Muscle layer of colon (tissue), 2 donors: ENCODE measurements at regions not wholly inside any gene's neighbourhood (a gene's known extent, or its start where the extent isn't known, plus 50 kb on each side); places are given as distances from the start of the nearest gene placed in this dataset.
"Not testable (repeated sequence)": the region's sequence is repeated elsewhere in the genome, so short reads cannot be mapped to it uniquely, and the experiment has no call there.

Experiments used
- H3K27ac ChIP-seq: one replicate; pipeline ENCODE4 v1.7.0; 2013; ENCODE audit warnings: low read depth, mild to moderate bottlenecking, low read length, moderate library complexity
- H3K27me3 ChIP-seq, 2 donors: one replicate each; pipeline ENCODE4 v1.7.0; 2013; ENCODE audit warnings: low read length in 2 of 2, mild to moderate bottlenecking in 2 of 2; ENCODE audit not compliant: insufficient read depth in 2 of 2, control insufficient read depth in 1 of 2
- H3K36me3 ChIP-seq: one replicate; pipeline ENCODE4 v1.7.0; 2013; ENCODE audit warnings: mild to moderate bottlenecking, low read length; ENCODE audit not compliant: insufficient read depth
- H3K4me1 ChIP-seq: one replicate; pipeline ENCODE4 v1.7.0; 2013; ENCODE audit warnings: mild to moderate bottlenecking, low read length; ENCODE audit not compliant: insufficient read depth
- H3K4me3 ChIP-seq, 2 donors: one replicate each; pipeline ENCODE4 v1.7.0; 2013; ENCODE audit warnings: low read length in 2 of 2, low read depth in 1 of 2, mild to moderate bottlenecking in 1 of 2, moderate library complexity in 1 of 2
- H3K9ac ChIP-seq: one replicate; pipeline ENCODE4 v1.7.0; 2013; ENCODE audit warnings: low read length
- H3K9me3 ChIP-seq: one replicate; pipeline ENCODE4 v1.7.0; 2013; ENCODE audit warnings: mild to moderate bottlenecking, low read length
- donor health status: abdominal sarcoma.
- donor health status: Adenocarcinoma of cecum.

DNA sequence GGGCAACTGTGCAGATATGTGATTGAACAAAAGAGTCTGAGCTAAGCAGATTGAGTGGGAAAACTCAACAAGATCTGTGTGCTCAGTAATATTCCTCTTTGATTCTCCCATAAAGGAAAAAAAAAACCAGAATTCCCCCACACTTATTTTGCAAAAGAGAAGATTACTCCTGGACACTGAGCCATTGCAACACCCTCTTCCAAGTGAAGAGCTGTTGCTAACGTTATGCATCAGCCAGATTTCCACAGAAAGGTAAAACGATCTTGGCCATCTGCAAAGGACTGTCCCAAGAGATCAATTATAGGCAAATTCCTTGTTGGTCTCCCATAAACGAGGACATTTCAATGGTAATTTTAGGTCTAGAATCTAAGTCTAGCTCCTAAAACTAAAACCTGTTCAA is 587.7 kb downstream of the C12orf50 start:
- H3K27ac ChIP-seq = no peak overlapping the region
- H3K9me3 ChIP-seq = no peaks in the 10 kb centered on the region
- no peak overlapping the region for H3K9ac ChIP-seq
- no peaks in the 10 kb centered on the region for H3K36me3 ChIP-seq
- no peaks in the 10 kb centered on the region for H3K4me1 ChIP-seq
- no peaks in the 10 kb centered on the region for H3K27me3 ChIP-seq
- no peak overlapping the region for H3K4me3 ChIP-seq

DNA sequence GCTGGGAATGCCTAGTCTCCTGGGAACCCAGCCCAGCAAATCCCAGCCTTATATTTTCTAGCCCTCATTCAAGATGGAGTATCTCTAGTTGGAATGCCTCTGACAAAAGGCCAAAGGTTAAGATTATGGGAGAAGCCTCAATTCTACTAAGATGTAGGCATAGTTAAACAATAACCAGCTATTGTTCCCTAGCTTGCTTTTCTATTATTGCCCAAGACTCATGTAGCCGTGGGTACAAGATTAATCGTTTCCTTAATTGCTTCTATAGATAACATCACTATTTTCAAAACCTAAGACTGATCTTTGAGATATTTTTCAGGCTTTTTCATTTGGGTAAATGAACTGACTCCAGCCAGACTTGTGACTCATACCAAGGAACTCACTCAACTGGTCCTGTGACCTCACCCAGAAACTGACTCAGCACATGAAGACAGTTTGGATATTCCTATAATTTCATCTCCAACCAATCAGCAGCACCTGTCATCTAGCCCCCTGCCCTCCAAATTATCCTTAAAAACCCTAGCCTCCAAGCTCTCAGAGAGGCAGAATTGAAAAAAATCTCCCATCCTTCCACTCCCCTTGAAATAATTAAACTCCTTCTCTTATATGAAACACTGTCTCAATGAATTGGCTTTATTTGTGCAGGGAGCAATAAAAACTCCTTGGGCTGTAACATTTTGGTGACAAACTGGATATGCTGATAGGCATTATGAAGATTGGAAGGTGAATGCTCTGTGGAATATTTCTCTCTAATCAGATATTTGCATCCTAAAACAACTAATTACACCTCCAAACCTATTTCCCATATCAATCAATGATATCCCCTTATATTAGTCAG is 589.0 kb downstream of the C12orf50 start:
- H3K9me3 ChIP-seq = no peaks in the 10 kb centered on the region
- no peak overlapping the region for H3K4me3 ChIP-seq
- H3K4me1 ChIP-seq = no peaks in the 10 kb centered on the region
- no peak overlapping the region for H3K9ac ChIP-seq
- H3K27ac ChIP-seq = no peak overlapping the region
- no peaks in the 10 kb centered on the region for H3K36me3 ChIP-seq
- H3K27me3 ChIP-seq = no peaks in the 10 kb centered on the region

DNA sequence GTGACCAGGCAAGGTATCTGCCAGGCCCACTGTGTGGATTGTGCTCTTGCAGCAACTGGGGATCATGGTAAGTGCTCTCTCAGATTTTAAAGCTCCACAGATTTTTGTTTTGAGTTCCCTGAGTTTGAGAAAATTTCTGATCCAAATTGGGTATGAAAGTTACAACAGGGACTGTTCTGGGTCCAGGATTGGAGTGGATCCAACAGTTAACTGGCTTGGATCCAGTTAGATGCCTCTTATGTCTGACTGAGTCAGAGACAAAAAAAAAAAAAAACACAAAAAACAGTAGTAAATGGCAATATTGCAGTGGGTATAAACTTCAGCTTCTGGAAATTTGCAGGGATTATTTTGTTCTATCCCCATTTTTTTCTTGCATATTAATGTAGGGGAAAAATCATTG is 598.8 kb downstream of the C12orf50 start:
- Histone ChIP-seq H3K36me3 (no peaks in the 10 kb centered on the region), H3K27me3 (no peaks in the 10 kb centered on the region), H3K4me1 (no peaks in the 10 kb centered on the region), H3K9ac (no peak overlapping the region), H3K4me3 (no peak overlapping the region), H3K9me3 (no peaks in the 10 kb centered on the region), H3K27ac (no peak overlapping the region)

DNA sequence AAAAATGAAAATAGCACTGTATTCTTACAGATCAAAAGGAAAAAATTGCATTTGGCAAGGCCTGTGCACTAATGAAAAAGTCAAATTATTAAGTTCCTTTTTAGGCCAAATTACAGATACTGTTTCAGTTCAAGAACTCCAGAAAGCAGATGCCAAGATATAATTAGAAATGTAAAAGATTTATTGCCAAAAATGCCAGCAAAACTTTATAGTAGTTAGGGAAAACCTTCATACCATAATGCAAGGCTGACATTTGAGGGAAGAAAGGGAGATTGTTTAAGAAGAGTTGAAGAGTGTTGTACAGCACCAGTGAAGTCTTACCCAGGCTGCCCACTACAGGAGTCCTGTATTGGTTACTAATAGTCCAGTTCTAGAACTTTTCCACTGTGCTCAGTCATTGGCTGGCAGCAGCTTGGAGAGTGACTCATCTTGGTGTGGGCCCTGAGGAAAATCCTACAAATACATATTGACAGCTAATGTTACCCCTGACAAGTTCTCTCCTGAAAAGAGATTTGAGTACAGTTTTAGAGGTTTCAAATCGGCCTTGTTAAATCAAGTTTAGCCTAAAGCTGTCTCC is 600.4 kb downstream of the C12orf50 start:
- Histone ChIP-seq H3K9me3 (no peaks in the 10 kb centered on the region), H3K27me3 (no peaks in the 10 kb centered on the region), H3K4me3 (no peak overlapping the region), H3K9ac (no peak overlapping the region), H3K27ac (no peak overlapping the region), H3K36me3 (no peaks in the 10 kb centered on the region), H3K4me1 (no peaks in the 10 kb centered on the region)

DNA sequence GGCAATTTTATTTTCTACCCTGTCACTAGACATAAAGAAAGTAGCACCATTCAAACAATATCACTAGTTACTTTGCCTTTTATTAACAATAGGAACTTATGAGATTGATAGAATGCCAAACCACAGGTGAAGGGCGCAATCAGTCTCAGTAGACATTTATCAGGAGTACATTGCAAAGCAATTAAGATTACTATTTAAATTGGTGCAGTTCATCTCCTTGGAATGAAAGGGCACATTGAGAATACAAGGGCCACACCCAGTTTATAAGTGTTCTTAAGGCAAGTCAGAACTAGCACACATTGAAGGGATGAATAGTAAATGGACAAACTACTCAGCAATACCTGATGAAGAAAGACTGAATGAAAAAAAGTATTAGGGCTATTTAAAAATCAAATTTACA is 601.4 kb downstream of the C12orf50 start:
- H3K9me3 ChIP-seq = no peaks in the 10 kb centered on the region
- H3K27me3 ChIP-seq = no peaks in the 10 kb centered on the region
- no peak overlapping the region for H3K27ac ChIP-seq
- no peak overlapping the region for H3K4me3 ChIP-seq
- H3K9ac ChIP-seq = no peak overlapping the region
- H3K4me1 ChIP-seq = no peaks in the 10 kb centered on the region
- no peaks in the 10 kb centered on the region for H3K36me3 ChIP-seq

DNA sequence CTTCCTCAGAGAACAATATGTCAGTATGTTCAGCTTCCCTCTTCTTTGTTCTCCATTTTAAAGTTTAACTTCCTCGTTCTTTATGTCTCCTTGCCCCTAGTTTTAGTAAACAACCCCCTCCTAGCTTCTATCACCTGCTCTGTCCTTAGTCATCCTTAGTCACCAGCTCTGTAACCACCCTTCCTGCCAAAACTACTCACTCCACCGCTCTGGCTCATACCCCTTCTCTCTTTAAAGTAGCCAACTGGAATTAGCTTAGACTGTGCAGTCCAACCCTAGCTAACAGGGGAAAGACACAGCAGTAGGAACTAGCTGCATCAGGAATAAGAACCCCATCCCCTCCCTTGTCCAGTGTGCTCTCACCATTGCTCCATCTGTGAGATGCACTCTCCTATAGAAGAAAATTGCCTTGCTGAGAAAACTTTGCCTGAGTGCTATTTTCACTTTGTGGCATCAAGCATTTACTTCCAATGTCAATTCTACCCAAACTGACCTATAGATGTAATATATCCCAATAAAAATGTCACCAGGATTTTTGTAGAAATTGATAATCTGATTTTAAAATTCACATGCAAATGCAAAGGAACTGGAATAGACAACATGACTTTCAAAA is 603.2 kb downstream of the C12orf50 start:
- H3K4me1 ChIP-seq = no peaks in the 10 kb centered on the region
- no peaks in the 10 kb centered on the region for H3K36me3 ChIP-seq
- H3K4me3 ChIP-seq = no peak overlapping the region
- H3K27me3 ChIP-seq = no peaks in the 10 kb centered on the region
- no peak overlapping the region for H3K27ac ChIP-seq
- H3K9me3 ChIP-seq = no peaks in the 10 kb centered on the region
- no peak overlapping the region for H3K9ac ChIP-seq

DNA sequence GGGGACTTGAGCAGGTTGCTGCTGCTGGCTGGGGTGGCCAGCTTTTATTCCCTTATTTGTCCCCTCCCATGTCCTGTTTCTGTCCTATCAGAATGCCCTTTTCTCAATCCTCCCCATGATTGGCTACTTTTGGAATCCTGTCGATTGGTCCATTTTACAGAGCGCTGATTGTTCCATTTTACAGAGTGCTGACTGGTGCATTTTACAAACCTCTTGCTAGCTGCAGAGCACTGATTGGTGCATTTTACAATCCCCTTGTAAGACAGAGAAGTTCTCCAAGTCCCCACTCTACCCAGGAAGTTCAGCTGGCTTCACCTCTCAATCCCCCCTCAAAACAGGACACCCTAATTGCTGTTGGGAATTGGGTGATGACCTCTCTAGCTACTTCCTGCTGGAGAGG is 608.0 kb downstream of the C12orf50 start:
- H3K4me3 ChIP-seq, H3K27ac ChIP-seq, H3K36me3 ChIP-seq, H3K4me1 ChIP-seq, H3K27me3 ChIP-seq, H3K9ac ChIP-seq, H3K9me3 ChIP-seq: not testable (repeated sequence)

DNA sequence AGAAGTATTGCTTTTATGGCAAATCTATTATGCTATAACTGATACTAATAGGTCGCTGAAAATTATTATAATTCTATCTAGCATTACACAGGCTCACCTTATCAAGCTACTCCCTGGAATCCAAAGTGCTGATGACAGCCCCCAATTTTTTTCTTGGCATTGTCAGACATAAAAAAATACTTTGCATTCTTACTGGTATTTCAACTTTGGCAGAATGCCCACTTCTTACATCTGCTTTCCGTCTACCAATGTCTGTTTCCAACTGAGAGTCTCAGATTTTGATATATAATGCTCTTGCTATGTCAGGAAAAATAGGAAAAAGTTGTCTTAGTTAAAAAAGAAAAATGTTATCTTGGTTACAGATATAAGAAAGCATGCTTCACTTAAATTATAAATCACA is 615.4 kb downstream of the C12orf50 start:
- no peaks in the 10 kb centered on the region for H3K27me3 ChIP-seq
- no peaks in the 10 kb centered on the region for H3K9me3 ChIP-seq
- H3K4me1 ChIP-seq = no peaks in the 10 kb centered on the region
- no peak overlapping the region for H3K4me3 ChIP-seq
- H3K9ac ChIP-seq = no peak overlapping the region
- H3K36me3 ChIP-seq = no peaks in the 10 kb centered on the region
- no peak overlapping the region for H3K27ac ChIP-seq

DNA sequence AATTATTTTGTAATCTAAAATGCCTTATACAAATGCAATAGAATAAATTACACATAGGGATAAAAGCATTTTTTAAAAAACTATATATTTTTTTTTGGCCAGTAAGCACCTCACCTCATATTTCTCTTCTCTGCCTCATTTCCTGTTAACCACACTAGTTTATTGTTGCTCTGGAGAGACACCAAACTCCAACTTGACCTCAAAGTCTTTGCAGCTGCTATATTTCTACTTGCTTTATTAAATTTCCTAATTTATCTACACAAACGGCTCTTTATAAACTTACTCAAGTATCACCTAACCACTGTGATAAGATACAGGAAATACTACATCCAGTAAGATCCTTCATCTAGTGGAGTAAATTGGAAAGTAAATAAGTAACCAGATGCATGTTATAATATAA is 622.3 kb downstream of the C12orf50 start:
- Histone ChIP-seq H3K36me3 (no peaks in the 10 kb centered on the region), H3K4me1 (no peaks in the 10 kb centered on the region), H3K9ac (no peak overlapping the region), H3K27ac (no peak overlapping the region), H3K4me3 (no peak overlapping the region), H3K27me3 (no peaks in the 10 kb centered on the region), H3K9me3 (no peaks in the 10 kb centered on the region)

DNA sequence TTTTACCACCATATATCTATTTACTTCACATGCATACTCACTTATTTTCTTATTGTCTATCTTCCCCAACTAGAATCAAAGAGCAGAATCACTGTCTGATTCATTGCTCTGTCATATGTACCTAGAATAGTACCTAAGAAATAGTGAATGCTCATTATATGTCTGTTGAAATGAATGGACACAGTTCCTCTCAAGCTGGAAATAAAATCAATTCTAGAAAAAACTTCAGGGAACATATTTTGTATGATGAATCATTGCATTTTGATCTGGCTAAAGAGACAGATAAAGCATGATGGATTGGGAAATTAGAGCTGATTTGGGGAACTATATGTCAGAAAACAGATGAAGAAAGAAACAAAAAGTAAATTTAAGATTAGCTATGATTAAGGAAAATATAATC is 623.3 kb downstream of the C12orf50 start:
- no peak overlapping the region for H3K4me3 ChIP-seq
- no peaks in the 10 kb centered on the region for H3K36me3 ChIP-seq
- no peaks in the 10 kb centered on the region for H3K27me3 ChIP-seq
- H3K9ac ChIP-seq = no peak overlapping the region
- H3K27ac ChIP-seq = no peak overlapping the region
- no peaks in the 10 kb centered on the region for H3K4me1 ChIP-seq
- H3K9me3 ChIP-seq = no peaks in the 10 kb centered on the region

DNA sequence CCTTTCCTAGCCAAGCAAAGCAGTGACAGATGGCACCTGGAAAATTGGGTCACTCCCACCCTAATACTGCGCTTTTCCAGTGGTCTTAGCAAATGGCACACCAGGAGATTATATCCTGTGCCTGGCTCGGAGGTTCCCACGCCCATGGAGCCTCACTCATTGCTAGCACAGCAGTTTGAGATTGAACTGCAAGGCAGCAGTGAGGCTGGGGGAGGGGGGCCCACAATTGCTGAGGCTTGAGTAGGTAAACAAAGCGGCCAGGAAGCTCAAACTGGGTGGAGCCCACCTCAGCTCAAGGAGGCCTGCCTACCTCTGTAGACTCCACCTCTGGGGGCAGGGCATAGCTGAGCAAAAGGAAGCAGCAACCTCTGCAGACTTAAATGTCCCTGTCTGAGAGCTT is 635.0 kb downstream of the C12orf50 start:
- not testable (repeated sequence) for H3K36me3 ChIP-seq, H3K4me3 ChIP-seq, H3K27me3 ChIP-seq, H3K4me1 ChIP-seq, H3K9me3 ChIP-seq, H3K9ac ChIP-seq, H3K27ac ChIP-seq

DNA sequence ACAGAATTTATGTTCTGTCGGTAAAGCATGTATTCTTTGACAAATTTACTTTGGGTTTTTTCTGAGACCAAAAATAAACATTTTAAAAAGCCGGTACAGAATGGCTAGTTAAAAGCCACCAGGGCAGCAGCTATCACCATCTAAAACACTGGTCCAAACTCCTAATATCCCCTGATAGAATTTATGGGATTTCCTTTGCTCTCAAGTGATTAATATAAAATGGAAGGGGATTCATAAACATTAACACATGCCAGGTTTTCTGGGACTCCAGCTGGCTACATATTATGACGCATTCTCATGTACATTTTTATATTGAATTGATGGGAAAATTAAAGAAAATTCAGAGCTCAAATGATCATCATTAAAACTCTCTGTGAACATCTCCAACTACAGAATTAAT is 640.8 kb downstream of the C12orf50 start:
- Histone ChIP-seq H3K4me1 (no peaks in the 10 kb centered on the region), H3K9ac (no peak overlapping the region), H3K9me3 (no peaks in the 10 kb centered on the region), H3K27me3 (no peaks in the 10 kb centered on the region), H3K27ac (no peak overlapping the region), H3K36me3 (no peaks in the 10 kb centered on the region), H3K4me3 (no peak overlapping the region)
